Activated T-cell treated with anti-CD3 and anti-CD28 coated beads, Interleukin-2, amount 50 U/mL, for 48 hours (primary cell): ENCODE measurements at regions not wholly inside any gene's neighbourhood (a gene's known extent, or its start where the extent isn't known, plus 50 kb on each side); places are given as distances from the start of the nearest gene placed in this dataset.
"Not testable (repeated sequence)": the region's sequence is repeated elsewhere in the genome, so short reads cannot be mapped to it uniquely, and the experiment has no call there.

Source experiments
- DNase-seq, 2 experiments: peaks; one replicate each; pipeline ENCODE4 v3.0.0-alpha.2; 2020

GRCh38 chr1:201729973-201730608 lies 98.9 kb upstream of the IPO9 start:
- DNase-seq, result no peak

GRCh38 chr1:201730611-201731010 lies 98.3 kb upstream of the IPO9 start:
- DNase-seq, result no peak

DNA sequence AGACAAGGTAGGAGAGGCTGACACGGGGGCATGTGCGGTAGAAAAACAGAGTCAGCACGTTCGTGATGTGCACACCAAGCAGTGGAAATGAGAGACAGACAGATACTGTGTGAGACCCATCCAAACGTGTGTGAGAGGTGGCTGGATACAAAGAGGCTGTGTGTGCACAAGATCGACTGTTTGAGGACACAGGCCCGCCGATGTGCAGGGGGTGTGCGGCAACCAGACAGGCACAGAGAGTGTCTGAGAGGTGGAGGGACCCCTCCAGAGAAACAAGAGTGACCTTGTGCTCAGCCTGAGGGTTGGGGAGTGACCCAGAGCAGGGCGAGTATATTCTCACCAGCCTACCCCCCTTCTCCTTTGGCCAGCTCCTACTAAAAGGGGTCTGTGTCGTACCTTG lies 97.8 kb upstream of the IPO9 start:
- no peak for DNase-seq

GRCh38 chr1:201731592-201731991 lies 97.4 kb upstream of the IPO9 start:
- DNase-seq, result no peak

- no peak for DNase-seq
Measured at GRCh38 chr1:201732351-201732750, 96.6 kb upstream of the IPO9 start.

GRCh38 chr1:201734221-201734620 lies 94.7 kb upstream of the IPO9 start:
- not testable (repeated sequence) for DNase-seq

DNA sequence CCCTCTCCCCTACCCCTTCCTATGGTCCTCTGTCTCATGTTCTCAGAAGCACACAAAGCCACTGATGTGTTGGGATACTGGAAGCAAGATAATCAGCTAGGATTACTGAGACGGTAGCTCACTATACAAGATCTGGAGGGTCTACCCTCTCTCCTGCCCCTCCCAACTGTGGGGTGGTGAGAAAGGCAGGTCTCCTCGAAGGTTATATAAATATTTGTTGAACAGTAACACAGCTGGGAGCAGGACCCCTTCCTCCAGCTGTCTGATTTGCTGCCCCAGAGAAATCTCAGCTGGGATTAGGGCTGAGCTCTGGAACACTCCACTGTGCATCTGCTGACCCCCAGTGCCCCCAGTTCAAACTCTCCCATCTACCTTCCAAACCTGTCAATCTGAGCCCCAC lies 94.2 kb upstream of the IPO9 start:
- no peak for DNase-seq

DNA sequence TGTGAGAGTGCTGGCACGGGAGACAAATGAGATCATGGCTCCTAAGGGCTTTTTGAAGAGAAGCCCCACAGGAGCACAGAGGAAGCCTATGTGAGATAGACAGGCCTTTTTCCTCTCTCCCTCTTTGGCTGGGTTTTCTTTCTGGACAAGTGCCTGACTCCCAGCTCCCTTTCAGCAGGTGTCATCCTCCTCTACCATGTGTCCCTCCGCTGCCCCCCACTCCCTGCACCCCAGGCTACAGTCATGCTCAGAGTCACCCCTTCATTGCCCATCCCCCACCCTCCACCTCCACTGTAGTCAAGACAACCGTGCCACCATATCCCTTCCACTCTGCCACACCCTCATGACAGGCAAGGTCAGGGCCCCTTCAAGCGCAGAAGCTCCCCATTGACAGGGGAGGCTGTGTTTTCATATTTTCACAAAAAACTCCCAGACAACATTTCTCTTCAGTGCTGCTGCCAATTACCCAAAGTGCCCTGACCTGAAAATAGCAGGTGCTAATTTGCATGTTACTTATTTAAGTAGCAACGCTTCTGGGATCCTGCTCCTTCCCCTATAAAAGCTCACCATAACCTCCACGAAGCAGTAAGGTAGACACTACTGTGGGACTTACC lies 92.1 kb upstream of the IPO9 start:
- DNase-seq, result no peak

- DNase-seq, result no peak
Measured at GRCh38 chr1:201737352-201738060, 91.5 kb upstream of the IPO9 start.

DNA sequence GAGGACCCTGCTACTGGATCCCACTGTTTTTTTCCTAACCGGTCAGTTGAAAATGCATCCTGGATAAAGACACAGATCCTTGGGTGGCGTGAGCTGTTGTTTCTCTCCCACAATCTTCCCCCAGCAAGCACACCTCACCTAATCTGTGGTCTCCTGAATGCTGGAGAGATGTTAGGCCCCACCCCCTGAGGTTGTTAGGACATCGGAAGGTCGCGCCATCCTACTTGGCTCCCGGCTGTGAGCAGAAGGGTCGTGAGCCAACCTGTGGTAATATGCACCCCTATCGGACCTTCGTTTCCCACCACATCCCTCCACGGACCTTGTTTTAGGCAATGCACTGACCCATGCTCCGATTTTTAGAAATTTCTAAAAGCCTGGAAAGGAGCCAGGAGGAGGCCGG lies 89.9 kb upstream of the IPO9 start:
- no peak for DNase-seq

DNA sequence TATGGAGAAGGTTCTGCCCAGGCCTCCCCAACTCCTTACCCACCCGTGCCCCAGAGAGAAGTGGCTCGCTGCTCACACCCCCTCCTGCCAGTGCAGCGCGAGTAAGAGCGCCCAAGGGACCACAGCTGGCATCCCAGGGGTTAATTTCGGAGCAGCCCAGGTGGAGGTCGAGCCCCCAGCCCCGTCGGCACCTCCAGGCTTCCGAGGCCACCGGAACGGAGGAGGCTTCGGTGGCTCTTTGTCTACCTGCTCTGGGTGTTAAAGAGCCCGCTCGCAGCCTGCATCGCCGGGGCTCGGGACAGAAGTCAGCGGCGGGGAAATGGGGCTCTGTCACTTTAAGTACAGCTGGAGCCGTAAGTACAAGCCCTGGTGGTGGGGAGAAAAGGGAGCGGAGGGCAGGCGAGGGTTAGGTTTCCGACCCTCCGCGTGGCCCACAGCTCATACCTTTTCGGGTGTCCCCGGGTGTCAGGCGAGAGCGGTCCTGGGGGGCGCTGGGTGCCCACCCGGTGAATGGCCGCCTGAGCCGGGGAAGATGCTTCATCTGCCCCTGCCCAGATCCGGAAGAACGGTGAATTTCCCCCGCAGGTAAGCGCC lies 89.4 kb upstream of the IPO9 start:
- peak; percentile 61 to 66 for DNase-seq

- DNase-seq, result peak in 1 of 2 experiments; percentile 25
Measured at GRCh38 chr1:201740086-201740541, 88.8 kb upstream of the IPO9 start.

DNA sequence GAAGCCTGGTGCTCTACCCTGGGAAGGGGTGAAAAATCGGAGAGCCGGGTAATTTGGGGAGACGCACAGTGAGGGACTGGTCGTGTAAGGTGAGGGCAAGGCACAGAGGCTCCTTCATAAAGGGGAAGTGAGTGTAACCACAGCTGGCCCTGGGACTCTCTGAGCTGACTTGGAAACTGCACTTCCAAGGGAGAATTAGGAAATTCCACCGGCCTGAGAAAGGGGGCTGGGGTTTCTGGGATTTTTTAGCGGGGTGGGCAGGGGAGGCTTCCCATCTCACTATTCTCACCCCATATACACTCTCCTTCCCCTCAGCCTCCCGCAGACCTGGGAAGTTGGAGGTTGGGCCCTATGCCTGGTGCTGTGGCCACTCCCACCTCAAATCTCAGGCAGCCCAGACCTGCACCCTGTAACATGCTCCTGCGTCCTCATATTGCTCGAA lies 88.3 kb upstream of the IPO9 start:
- DNase-seq, result no peak

GRCh38 chr1:201741763-201742342 lies 87.1 kb upstream of the IPO9 start:
- no peak for DNase-seq

DNA sequence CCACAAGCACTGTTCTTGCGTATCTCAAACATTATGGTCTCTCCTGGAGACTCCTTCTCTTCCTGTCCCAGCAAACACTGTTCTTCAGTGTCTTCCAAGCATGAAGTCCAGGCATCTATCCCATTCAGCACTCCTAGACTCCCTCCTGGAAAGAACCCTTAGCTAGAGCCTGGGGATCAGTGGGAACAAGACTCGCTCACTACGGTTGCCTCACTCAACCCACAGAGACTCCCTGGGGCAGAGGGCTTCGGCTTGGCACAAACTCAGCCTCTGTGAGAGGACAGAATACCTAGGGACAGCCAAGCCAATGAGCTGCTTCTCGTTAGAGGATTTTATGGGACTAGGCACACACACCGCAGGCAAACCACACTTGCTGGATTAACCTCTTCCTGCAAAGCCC lies 86.5 kb upstream of the IPO9 start:
- DNase-seq, result no peak

DNA sequence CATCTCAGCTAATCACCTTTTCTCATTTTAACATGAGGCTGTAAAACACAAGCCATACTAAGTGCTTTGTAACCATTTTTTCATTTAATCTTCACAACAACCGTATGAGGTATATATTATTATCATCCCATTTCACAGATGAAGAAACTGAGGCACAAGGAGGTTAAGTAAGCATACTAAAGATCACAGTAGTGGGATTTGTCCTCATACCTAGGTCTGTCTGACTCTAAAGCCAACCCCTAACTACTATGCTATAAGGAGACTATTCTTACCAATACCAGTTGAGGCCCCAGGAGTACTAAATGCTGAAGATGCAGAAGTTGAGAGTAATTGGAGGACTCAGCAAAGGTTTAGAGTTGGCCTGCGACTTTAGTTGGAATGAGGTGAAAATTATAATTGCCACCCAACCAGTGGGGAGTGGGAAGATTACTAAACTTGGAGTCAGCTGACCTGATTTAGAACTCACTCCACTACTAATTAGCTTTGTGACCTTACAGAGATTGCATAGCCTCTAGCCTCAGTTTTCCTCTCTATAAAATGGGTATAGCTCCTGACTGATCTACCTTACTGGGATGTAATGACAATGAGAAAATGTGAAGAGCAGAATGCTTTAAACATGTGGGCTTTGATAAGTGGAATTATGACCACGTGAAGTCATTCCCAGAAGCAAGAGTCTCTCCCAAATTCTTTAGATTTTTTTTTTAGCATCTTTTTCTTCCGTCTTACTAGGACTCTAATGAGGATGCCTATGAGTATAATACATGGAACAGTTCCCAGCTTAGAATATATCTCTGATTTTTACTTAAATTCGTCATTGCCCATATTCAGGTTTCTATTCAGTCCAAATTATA lies 85.8 kb upstream of the IPO9 start:
- DNase-seq, result no peak

- DNase-seq, result no peak
Measured at GRCh38 chr1:201745023-201745422, 83.9 kb upstream of the IPO9 start.

DNA sequence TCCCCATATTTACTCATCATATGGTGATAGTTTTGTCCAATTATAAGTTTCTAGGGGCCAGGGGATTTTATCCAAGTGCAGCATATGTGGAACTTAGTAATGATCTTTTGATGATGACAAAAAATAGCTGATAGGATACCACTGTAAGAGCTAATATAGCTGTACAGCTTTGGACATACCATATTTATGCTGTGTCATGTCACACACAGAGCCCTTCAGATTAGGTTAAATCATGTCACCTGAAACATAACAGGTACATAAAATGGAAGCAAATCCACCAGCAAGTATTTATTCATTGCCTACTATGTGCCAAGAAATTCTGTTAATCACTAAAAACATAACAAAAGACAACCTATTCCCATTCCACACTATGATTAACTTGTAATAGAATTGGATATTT lies 82.8 kb upstream of the IPO9 start:
- no peak for DNase-seq

DNA sequence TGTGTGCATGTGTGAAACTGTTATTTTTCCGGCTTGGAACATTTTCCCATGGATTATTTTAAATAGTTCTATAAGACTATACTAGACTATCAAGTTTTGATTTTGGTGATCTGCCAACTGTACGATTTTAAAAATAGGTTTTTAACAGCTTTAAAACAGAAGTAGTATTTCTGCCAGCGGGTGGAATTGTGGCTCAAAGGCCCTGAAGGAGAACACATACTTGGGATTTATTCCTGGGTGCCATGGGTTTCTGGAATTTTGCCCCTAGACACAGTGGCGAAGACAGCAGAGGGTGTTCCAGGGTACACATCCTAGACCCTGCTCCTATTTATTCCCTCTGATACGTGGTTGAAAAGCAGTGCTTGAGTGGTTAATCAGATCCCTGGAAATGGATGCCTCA lies 81.7 kb upstream of the IPO9 start:
- DNase-seq, result no peak

DNA sequence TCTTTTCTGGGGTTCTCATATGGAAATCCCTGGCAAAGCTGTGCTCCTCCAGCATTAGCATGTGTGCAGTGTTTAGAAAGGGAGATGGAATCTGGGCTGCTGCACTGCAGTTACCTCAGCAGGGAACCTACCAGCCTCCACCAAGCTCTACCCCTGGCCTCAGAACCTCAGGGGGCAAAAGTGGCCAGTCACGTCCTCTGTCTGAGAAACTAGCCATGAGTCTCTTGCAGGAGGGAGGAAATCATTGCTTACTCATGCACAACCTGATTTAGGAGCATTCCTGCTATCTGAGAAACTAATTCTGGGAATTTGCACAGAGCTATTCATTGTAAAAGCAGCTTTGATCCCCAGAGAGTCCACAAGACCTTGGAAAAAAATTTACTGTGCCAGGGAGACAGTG lies 80.6 kb upstream of the IPO9 start:
- DNase-seq, result no peak

DNA sequence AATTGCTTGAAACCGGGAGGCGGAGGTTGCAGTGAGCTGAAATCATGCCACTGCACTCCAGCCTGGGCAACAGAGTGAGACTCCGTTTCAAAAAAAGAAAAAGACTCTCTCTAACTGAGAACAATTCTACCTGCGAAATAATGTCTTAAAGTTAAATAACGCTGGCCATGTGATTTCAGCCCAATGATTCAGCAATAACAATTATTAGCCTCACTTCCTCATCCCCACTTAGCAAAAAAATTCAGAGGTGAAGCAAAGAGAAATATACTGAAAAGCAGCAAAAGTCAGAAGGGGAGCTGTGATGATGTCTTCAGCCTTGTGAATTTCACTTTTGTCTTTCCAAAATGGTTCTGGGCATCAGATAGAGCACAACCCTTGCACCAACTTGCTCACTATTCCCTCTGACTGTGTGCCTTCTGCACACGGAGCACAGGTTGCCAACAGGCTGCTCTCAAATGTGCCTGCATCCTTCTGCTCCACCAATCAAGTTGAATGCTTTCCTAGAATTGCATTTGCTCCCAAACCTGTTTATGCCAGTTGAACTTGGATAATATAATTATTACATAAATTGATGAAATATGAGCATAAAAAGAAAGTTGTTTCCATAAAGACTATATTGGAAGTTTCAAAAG lies 79.8 kb upstream of the IPO9 start:
- no peak for DNase-seq

DNA sequence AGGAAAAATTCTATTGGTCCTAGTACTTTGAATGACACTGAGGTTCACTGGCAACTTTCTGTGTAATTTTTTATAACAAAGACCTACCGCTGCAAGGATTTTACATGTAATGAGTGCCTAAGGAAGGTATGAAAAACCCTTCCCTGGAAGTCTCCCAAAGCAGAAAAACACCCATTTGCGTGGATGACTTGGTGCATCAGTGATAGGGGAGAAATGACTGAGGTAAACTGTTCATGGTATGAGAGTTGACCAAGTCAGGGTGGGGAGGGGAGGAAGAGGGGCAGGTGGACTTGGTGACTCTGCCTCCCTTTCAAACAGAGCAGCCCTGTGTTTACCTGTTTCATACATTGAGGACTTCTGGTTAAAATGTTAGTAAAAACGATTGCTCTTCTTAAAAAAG lies 78.8 kb upstream of the IPO9 start:
- DNase-seq, result no peak
